Gastroesophageal sphincter (tissue), 4 donors: ENCODE measurements at regions not wholly inside any gene's neighbourhood (a gene's known extent, or its start where the extent isn't known, plus 50 kb on each side); places are given as distances from the start of the nearest gene placed in this dataset.

Experiments
- ATAC-seq: fragments of 150-250 bp; one replicate; pipeline ENCODE4 v1.9.1; 2016; ENCODE audit warnings: mild to moderate bottlenecking, moderate library complexity
- H3K27ac ChIP-seq, 4 donors: fragments of 200-600 bp; sonication (generic) in 3 of 4; 1 replicate in 3 of 4; 2 replicates in 1 of 4; pipeline ENCODE4 v1.5.1; 2016 to 2019
- H3K27me3 ChIP-seq: fragments of 200-600 bp; sonication (generic); one replicate; pipeline ENCODE4 v1.5.1; 2019
- H3K36me3 ChIP-seq, 2 donors: fragments of 200-600 bp; sonication (generic); one replicate each; pipeline ENCODE4 v1.5.1; 2019; ENCODE audit warnings: control low read depth in 1 of 2
- H3K4me1 ChIP-seq, 3 donors: fragments of 200-600 bp; sonication (generic); 1 replicate in 2 of 3; 2 replicates in 1 of 3; pipeline ENCODE4 v1.5.1; 2016 to 2019; ENCODE audit warnings: control low read depth in 2 of 3
- H3K4me3 ChIP-seq, 2 donors: fragments of 200-600 bp; sonication (generic); one replicate each; pipeline ENCODE4 v1.5.1; 2019; ENCODE audit warnings: mild to moderate bottlenecking in 1 of 2, moderate library complexity in 1 of 2
- H3K9me3 ChIP-seq, 3 donors: fragments of 200-600 bp; sonication (generic); one replicate each; pipeline ENCODE4 v1.5.1; 2017 to 2019; ENCODE audit warnings: control low read depth in 2 of 3
- CTCF ChIP-seq, 4 experiments: fragments of 200-600 bp in 2 of 4; fragments of 450-650 bp in 2 of 4; sonication (generic) in 1 of 4; IDR thresholded peaks; one replicate each; pipeline ENCODE4 v1.5.1; 2017 to 2019; ENCODE audit warnings: antibody characterized with exemption in 4 of 4, mild to moderate bottlenecking in 2 of 4, moderate library complexity in 2 of 4
- EP300 ChIP-seq: sonication (generic); formaldehyde crosslinking; IDR thresholded peaks from one replicate; pipeline ENCODE4 v1.6.1; 2017; ENCODE audit warnings: antibody characterized with exemption, mild to moderate bottlenecking
- POLR2A ChIP-seq, 2 donors: fragments of 450-650 bp; IDR thresholded peaks; one replicate each; pipeline ENCODE4 v1.6.1; 2017; ENCODE audit warnings: antibody characterized with exemption in 2 of 2, mild to moderate bottlenecking in 2 of 2, moderate library complexity in 1 of 2
- POLR2AphosphoS5 ChIP-seq: sonication (generic); formaldehyde crosslinking; IDR thresholded peaks from one replicate; pipeline ENCODE4 v1.6.1; 2017; ENCODE audit warnings: antibody characterized with exemption
- WGBS, 2 donors: methylation state at CpG; one replicate each; pipeline ENCODE4 v1.1.5; 2018; ENCODE audit warnings: low coverage in 1 of 2; 5-methylcytosine and 5-hydroxymethylcytosine counted together

GRCh38 chr2:601387-601698 lies 75.9 kb downstream of the TMEM18 start:
- Histone ChIP-seq H3K4me3 (no peak overlapping the region), H3K36me3 (no peaks in the 10 kb centered on the region), H3K27ac (no peak overlapping the region), H3K4me1 (no peaks in the 10 kb centered on the region), H3K27me3 (no peaks in the 10 kb centered on the region), H3K9me3 (no peaks in the 10 kb centered on the region)
- TF ChIP-seq CTCF (IDR thresholded peaks at IDR 0.05) (no peak), POLR2AphosphoS5 (no peak), EP300 (no peak), POLR2A (IDR thresholded peaks at IDR 0.05) (no peak)
- no CpG with 5 or more reads among the region's 10 CpGs for WGBS, 2 donors
- no peak for ATAC-seq

GRCh38 chr2:600542-601386 lies 76.4 kb downstream of the TMEM18 start:
- no peak overlapping the region for H3K4me3 ChIP-seq
- no peaks in the 10 kb centered on the region for H3K36me3 ChIP-seq
- H3K27ac ChIP-seq, result no peak overlapping the region
- no peaks in the 10 kb centered on the region for H3K4me1 ChIP-seq
- no peak for TF ChIP-seq POLR2AphosphoS5
- no peak for TF ChIP-seq EP300
- TF ChIP-seq CTCF (IDR thresholded peaks at IDR 0.05), result no peak
- TF ChIP-seq POLR2A (IDR thresholded peaks at IDR 0.05), result no peak
- no peak for ATAC-seq
- H3K27me3 ChIP-seq, result no peaks in the 10 kb centered on the region
- WGBS, 2 donors, result 80% methylated on average over 1 of the region's 23 CpGs; no CpG with 5 or more reads in 1 of the 2 donors
- no peaks in the 10 kb centered on the region for H3K9me3 ChIP-seq

- Histone ChIP-seq H3K9me3 (no peaks in the 10 kb centered on the region), H3K4me1 (no peaks in the 10 kb centered on the region), H3K27me3 (no peaks in the 10 kb centered on the region), H3K27ac (no peak overlapping the region), H3K36me3 (no peaks in the 10 kb centered on the region), H3K4me3 (no peak overlapping the region)
- WGBS, 2 donors, result 69 to 82% methylated on average over 4 to 7 of the region's 8 CpGs
- TF ChIP-seq EP300 (no peak), CTCF (IDR thresholded peaks at IDR 0.05) (no peak), POLR2AphosphoS5 (no peak), POLR2A (IDR thresholded peaks at IDR 0.05) (no peak)
- ATAC-seq, result no peak
Measured at GRCh38 chr2:599601-600000, 77.6 kb downstream of the TMEM18 start.

GRCh38 chr2:598058-598802 lies 79.0 kb downstream of the TMEM18 start:
- Histone ChIP-seq H3K9me3 (no peaks in the 10 kb centered on the region), H3K27ac (no peak overlapping the region), H3K4me3 (no peak overlapping the region), H3K4me1 (no peaks in the 10 kb centered on the region), H3K27me3 (peaks cover 3% of the 10 kb centered on the region), H3K36me3 (no peaks in the 10 kb centered on the region)
- 64 to 79% methylated on average over 4 to 6 of the region's 17 CpGs for WGBS, 2 donors
- ATAC-seq, result no peak
- TF ChIP-seq POLR2AphosphoS5 (no peak), EP300 (no peak), CTCF (IDR thresholded peaks at IDR 0.05) (no peak), POLR2A (IDR thresholded peaks at IDR 0.05) (no peak)
